Loucy (cell line): ENCODE measurements at regions not wholly inside any gene's neighbourhood (a gene's known extent, or its start where the extent isn't known, plus 50 kb on each side); places are given as distances from the start of the nearest gene placed in this dataset.

Source experiments
- EZH2phosphoT487 ChIP-seq: fragments of 200-600 bp; IDR thresholded peaks from 2 replicates; pipeline ENCODE4 v1.6.1; 2018; ENCODE audit warnings: antibody characterized with exemption, mild to moderate bottlenecking, moderate library complexity, borderline replicate concordance
- TF ChIP-seq, protein P1 (sequence below): fragments of 200-600 bp; sonication (generic); conservative IDR thresholded peaks from 2 replicates; pipeline ENCODE4 v1.5.1; 2014; ENCODE audit warnings: mild to moderate bottlenecking, antibody characterized with exemption, low read length

DNA sequence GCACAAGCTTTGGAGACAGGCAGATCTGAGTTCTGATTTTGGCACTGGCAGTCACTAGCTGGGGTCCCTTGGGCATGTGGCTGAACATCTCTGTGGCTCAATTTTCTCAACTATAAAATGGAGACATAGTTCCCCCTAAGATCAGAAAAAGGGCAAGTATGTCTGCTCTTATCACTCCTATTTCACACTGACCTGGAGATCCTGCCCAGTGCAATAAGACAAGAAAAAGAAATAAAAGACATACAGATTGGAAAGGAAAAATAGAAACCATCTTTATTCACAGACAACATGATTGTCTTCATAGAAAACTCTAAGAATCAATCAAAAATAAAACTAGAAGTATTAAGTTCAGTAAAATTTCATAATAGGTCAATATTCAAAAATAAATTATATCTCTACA is 56.0 kb upstream of the LHX1 start:
- TF ChIP-seq, protein P1, sequence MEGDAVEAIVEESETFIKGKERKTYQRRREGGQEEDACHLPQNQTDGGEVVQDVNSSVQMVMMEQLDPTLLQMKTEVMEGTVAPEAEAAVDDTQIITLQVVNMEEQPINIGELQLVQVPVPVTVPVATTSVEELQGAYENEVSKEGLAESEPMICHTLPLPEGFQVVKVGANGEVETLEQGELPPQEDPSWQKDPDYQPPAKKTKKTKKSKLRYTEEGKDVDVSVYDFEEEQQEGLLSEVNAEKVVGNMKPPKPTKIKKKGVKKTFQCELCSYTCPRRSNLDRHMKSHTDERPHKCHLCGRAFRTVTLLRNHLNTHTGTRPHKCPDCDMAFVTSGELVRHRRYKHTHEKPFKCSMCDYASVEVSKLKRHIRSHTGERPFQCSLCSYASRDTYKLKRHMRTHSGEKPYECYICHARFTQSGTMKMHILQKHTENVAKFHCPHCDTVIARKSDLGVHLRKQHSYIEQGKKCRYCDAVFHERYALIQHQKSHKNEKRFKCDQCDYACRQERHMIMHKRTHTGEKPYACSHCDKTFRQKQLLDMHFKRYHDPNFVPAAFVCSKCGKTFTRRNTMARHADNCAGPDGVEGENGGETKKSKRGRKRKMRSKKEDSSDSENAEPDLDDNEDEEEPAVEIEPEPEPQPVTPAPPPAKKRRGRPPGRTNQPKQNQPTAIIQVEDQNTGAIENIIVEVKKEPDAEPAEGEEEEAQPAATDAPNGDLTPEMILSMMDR, result no peak
- TF ChIP-seq EZH2phosphoT487, result no peak
